ENCODE measurements at regions not wholly inside any gene's neighbourhood (a gene's known extent, or its start where the extent isn't known, plus 50 kb on each side); places are given as distances from the start of the nearest gene placed in this dataset.

GRCh38 chr2:212677466-212677865, 138.9 kb upstream of the ERBB4 start:
- TF ChIP-seq CTCF (IDR thresholded peaks at IDR 0.05) (no peak), EZH2phosphoT487 (IDR thresholded peaks at IDR 0.05) (no peak), EZH2 (IDR thresholded peaks at IDR 0.05) (no peak)
